HepG2 (cell line): ENCODE measurements at regions not wholly inside any gene's neighbourhood (a gene's known extent, or its start where the extent isn't known, plus 50 kb on each side); places are given as distances from the start of the nearest gene placed in this dataset.

Source experiments
- CTCF ChIP-seq: sonication (generic); formaldehyde crosslinking; IDR thresholded peaks from 2 replicates; pipeline ENCODE4 v1.5.0; 2020; ENCODE audit warnings: mild to moderate bottlenecking, missing genetic modification reagents, moderate library complexity
- POLR2A ChIP-seq, 2 experiments: IDR thresholded peaks; 2 replicates each; pipeline ENCODE4 v1.6.1; 2011; ENCODE audit warnings: low read depth in 2 of 2, low read length in 2 of 2, mild to moderate bottlenecking in 1 of 2, moderate library complexity in 1 of 2; ENCODE audit not compliant: insufficient read depth in 1 of 2
- ZBTB21 ChIP-seq: sonication (generic); formaldehyde crosslinking; IDR thresholded peaks from 2 replicates; pipeline ENCODE4 v1.4.0; 2020; ENCODE audit warnings: missing genetic modification reagents
- ZBTB33 ChIP-seq: sonication (generic); formaldehyde crosslinking; IDR thresholded peaks from 2 replicates; pipeline ENCODE4 v1.4.0; 2020; ENCODE audit warnings: missing genetic modification reagents
- ZNF251 ChIP-seq: sonication (generic); formaldehyde crosslinking; IDR thresholded peaks from 2 replicates; pipeline ENCODE4 v1.9.0; 2021; ENCODE audit warnings: mild to moderate bottlenecking, missing genetic modification reagents
- ZNF343 ChIP-seq: sonication (generic); formaldehyde crosslinking; IDR thresholded peaks from 2 replicates; pipeline ENCODE4 v1.4.0; 2020; ENCODE audit warnings: mild to moderate bottlenecking, missing genetic modification reagents

- TF ChIP-seq CTCF (CRISPR knock-in tag) (no peak), ZNF251 (no peak), ZBTB33 (no peak), ZNF343 (CRISPR knock-in tag) (no peak), POLR2A (IDR thresholded peaks at IDR 0.05; ENCODE audit: insufficient read depth in 1 of 2, low read depth in 2 of 2, low read length in 2 of 2) (no peak), ZBTB21 (CRISPR knock-in tag) (no peak)
Measured at GRCh38 chr7:157065046-157065445, 54.6 kb upstream of the MNX1 start.
